ENCODE measurements at regions not wholly inside any gene's neighbourhood (a gene's known extent, or its start where the extent isn't known, plus 50 kb on each side); places are given as distances from the start of the nearest gene placed in this dataset.

DNA sequence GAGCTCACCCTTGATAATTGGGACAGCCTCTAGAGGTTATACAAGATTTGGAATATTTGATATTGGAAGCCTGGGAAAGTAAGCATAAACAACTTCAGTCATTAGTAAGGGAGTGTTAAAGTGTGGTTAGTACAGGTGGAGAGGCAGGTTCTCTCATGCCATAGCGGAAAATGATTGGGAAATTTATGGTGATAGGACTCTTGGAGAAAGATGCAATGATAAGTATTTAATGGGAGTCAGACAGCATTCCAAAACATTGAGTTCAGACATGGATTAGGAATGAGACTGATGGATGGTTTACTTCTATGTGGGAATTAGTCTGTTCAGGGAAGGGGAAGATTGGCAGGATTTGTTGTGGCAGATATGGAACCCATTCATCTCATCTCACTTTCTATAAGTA is 152.7 kb downstream of the MCHR2 start (continued):
- TF ChIP-seq, protein P1, sequence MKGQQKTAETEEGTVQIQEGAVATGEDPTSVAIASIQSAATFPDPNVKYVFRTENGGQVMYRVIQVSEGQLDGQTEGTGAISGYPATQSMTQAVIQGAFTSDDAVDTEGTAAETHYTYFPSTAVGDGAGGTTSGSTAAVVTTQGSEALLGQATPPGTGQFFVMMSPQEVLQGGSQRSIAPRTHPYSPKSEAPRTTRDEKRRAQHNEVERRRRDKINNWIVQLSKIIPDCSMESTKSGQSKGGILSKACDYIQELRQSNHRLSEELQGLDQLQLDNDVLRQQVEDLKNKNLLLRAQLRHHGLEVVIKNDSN (IDR thresholded peaks at IDR 0.05; ENCODE audit: borderline replicate concordance, low read depth) = no peak
- TF ChIP-seq, protein P2, sequence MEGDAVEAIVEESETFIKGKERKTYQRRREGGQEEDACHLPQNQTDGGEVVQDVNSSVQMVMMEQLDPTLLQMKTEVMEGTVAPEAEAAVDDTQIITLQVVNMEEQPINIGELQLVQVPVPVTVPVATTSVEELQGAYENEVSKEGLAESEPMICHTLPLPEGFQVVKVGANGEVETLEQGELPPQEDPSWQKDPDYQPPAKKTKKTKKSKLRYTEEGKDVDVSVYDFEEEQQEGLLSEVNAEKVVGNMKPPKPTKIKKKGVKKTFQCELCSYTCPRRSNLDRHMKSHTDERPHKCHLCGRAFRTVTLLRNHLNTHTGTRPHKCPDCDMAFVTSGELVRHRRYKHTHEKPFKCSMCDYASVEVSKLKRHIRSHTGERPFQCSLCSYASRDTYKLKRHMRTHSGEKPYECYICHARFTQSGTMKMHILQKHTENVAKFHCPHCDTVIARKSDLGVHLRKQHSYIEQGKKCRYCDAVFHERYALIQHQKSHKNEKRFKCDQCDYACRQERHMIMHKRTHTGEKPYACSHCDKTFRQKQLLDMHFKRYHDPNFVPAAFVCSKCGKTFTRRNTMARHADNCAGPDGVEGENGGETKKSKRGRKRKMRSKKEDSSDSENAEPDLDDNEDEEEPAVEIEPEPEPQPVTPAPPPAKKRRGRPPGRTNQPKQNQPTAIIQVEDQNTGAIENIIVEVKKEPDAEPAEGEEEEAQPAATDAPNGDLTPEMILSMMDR (IDR thresholded peaks at IDR 0.05) = no peak

DNA sequence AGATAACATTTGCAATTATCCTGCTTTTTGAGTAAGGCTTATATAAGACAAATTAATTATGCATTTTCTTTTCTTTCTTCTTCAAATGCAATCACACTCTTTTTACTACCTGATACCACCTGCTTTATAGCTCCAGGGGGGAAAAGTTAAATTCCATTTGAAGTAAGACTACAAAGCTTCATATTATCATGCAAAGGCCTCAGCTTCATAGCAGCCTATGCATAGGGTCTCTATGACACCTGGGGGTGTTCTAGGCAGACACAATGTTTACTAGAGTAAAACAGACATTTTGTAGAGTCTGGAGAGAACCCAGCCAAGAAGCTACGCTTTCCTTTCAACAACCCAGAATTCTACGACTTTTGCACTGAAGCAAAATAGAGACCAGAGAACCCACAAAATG is 148.0 kb downstream of the MCHR2 start:
- TF ChIP-seq CHD2 (IDR thresholded peaks at IDR 0.05; ENCODE audit: low read length, partially characterized antibody) = no peak
- Histone ChIP-seq H3F3A (replicated peaks; ENCODE audit: insufficient read depth) (no peaks in the 10 kb centered on the region), H3K79me2 (ENCODE audit: insufficient read depth) (no peaks in the 10 kb centered on the region), H2AFZ (ENCODE audit: low read depth) (no peak overlapping the region), H3K4me1 (ENCODE audit: control insufficient read depth in 1 of 2, insufficient read depth in 2 of 2, low read depth in 1 of 2, low read length in 1 of 2) (no peaks in the 10 kb centered on the region), H4K20me1 (ENCODE audit: insufficient read depth) (no peaks in the 10 kb centered on the region), H3K27me3 (ENCODE audit: insufficient read depth) (no peaks in the 10 kb centered on the region; the same call in 1 of the 2 replicates), H3K9ac (no peak overlapping the region), H3K9me2 (no peaks in the 10 kb centered on the region), H3K4me3 (ENCODE audit: low read depth in 2 of 2, low read length in 1 of 2) (no peak overlapping the region), H3K27ac (ENCODE audit: low read depth in 2 of 2, low read length in 1 of 2) (no peak overlapping the region), H3K4me2 (no peak overlapping the region), H3K36me3 (replicated peaks in 1 of 2; ENCODE audit: control insufficient read depth in 1 of 2, insufficient read depth in 2 of 2, low read length in 1 of 2) (no peaks in the 10 kb centered on the region), H3K9me3 (no peaks in the 10 kb centered on the region)
- POLR2A ChIA-PET = no interaction called here
- CTCF ChIA-PET = interaction anchor here (1.3 kb wide), 1 partner anchor 22 kb away, joined by 5 read pairs; no protein-coding TSS in a partner anchor
- no peak for DNase-seq
- WGBS (ENCODE audit: low lambda C conversion rate) = 11% methylated on average over 2 of the region's 2 CpGs

DNA sequence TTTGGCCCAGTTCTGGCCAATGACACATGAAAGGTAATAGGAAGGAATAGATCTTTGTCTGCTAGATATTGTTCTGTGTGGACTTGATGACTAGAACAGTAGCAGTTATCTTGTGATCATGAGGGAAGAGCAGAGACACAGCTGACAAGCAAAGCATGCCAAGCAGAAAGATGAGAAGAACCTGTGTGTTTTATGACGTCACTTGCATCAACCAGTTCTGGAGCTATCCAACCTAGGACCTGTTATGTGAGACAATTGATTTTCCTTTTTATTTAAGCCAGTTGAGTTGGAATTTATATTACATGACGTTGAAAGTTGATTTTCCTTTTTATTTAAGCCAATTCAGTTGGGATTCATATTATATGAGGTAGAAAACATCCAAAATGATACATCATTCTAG is 143.2 kb downstream of the MCHR2 start:
- H3K4me1 ChIP-seq (ENCODE audit: control insufficient read depth in 1 of 2, insufficient read depth in 2 of 2, low read depth in 1 of 2, low read length in 1 of 2) = no peaks in the 10 kb centered on the region
- CTCF ChIA-PET = no interaction called here
- H3K36me3 ChIP-seq (replicated peaks in 1 of 2; ENCODE audit: control insufficient read depth in 1 of 2, insufficient read depth in 2 of 2, low read length in 1 of 2) = no peaks in the 10 kb centered on the region
- H3F3A ChIP-seq (replicated peaks; ENCODE audit: insufficient read depth) = no peaks in the 10 kb centered on the region
- 0 out of 2 replicates have a peak, but pooled peaks cover 3% of the 10 kb centered on the region for H3K27me3 ChIP-seq (ENCODE audit: insufficient read depth)
- H3K9me3 ChIP-seq = no peaks in the 10 kb centered on the region
- POLR2A ChIA-PET = no interaction called here
- no peak overlapping the region for H2AFZ ChIP-seq (ENCODE audit: low read depth)
- no peak overlapping the region for H3K4me3 ChIP-seq (ENCODE audit: low read depth in 2 of 2, low read length in 1 of 2)
- no peak for DNase-seq
- no peak overlapping the region for H3K27ac ChIP-seq (ENCODE audit: low read depth in 2 of 2, low read length in 1 of 2)
- H3K79me2 ChIP-seq (ENCODE audit: insufficient read depth) = no peaks in the 10 kb centered on the region
- H3K9ac ChIP-seq = no peak overlapping the region
- no peaks in the 10 kb centered on the region for H4K20me1 ChIP-seq (ENCODE audit: insufficient read depth)
- TF ChIP-seq SIN3A (IDR thresholded peaks at IDR 0.05; ENCODE audit: borderline replicate concordance, low read depth, low read length) (no peak), MEF2A (IDR thresholded peaks at IDR 0.05; ENCODE audit: borderline replicate concordance, low read depth) (no peak), EZH2phosphoT487 (IDR thresholded peaks at IDR 0.05; ENCODE audit: borderline replicate concordance, low read depth) (no peak), RAD21 (IDR thresholded peaks at IDR 0.05; ENCODE audit: low read length) (no peak), JUND (IDR thresholded peaks at IDR 0.05) (no peak), GATA2 (CRISPR knock-in tag; IDR thresholded peaks at IDR 0.05) (no peak)
- TF ChIP-seq, protein P3, sequence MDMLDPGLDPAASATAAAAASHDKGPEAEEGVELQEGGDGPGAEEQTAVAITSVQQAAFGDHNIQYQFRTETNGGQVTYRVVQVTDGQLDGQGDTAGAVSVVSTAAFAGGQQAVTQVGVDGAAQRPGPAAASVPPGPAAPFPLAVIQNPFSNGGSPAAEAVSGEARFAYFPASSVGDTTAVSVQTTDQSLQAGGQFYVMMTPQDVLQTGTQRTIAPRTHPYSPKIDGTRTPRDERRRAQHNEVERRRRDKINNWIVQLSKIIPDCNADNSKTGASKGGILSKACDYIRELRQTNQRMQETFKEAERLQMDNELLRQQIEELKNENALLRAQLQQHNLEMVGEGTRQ (IDR thresholded peaks at IDR 0.05; ENCODE audit: borderline replicate concordance, low read depth, low read length) = no peak
- TF ChIP-seq, protein P4, sequence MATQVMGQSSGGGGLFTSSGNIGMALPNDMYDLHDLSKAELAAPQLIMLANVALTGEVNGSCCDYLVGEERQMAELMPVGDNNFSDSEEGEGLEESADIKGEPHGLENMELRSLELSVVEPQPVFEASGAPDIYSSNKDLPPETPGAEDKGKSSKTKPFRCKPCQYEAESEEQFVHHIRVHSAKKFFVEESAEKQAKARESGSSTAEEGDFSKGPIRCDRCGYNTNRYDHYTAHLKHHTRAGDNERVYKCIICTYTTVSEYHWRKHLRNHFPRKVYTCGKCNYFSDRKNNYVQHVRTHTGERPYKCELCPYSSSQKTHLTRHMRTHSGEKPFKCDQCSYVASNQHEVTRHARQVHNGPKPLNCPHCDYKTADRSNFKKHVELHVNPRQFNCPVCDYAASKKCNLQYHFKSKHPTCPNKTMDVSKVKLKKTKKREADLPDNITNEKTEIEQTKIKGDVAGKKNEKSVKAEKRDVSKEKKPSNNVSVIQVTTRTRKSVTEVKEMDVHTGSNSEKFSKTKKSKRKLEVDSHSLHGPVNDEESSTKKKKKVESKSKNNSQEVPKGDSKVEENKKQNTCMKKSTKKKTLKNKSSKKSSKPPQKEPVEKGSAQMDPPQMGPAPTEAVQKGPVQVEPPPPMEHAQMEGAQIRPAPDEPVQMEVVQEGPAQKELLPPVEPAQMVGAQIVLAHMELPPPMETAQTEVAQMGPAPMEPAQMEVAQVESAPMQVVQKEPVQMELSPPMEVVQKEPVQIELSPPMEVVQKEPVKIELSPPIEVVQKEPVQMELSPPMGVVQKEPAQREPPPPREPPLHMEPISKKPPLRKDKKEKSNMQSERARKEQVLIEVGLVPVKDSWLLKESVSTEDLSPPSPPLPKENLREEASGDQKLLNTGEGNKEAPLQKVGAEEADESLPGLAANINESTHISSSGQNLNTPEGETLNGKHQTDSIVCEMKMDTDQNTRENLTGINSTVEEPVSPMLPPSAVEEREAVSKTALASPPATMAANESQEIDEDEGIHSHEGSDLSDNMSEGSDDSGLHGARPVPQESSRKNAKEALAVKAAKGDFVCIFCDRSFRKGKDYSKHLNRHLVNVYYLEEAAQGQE (IDR thresholded peaks at IDR 0.05; ENCODE audit: low read depth, low read length) = no peak
- WGBS (ENCODE audit: low lambda C conversion rate) = 3% methylated on average over 2 of the region's 2 CpGs
- no peak overlapping the region for H3K4me2 ChIP-seq
- H3K9me2 ChIP-seq = no peaks in the 10 kb centered on the region

Data from SK-N-SH (cell line).